ENCODE measurements at regions not wholly inside any gene's neighbourhood (a gene's known extent, or its start where the extent isn't known, plus 50 kb on each side); places are given as distances from the start of the nearest gene placed in this dataset.

DNA sequence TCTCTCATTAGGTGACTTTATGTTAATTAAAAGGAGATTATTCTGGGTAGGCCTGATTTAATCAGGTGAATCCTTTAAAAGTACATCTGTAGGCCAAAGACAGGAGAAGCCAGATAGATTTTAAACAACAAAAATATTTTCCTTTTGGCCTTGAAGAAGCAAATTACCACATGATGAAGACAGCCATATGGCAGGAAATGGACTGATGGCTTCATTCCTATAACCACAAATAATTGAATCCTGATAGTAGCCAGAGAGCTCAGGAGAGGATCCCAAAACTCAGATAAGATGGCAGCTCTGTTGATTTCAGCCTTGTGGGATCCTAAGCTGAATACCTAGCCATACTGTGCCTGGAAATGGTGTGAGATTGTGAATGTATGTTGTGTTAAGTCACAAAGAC, 66.1 kb upstream of the PRKX start:
- in situ Hi-C loops (cut with MboI; ENCODE audit: low pct_unique_long_range_greater_than_20kb, low sequenced_read_pairs, unreplicated experiment): no loop called here
- TF ChIP-seq, protein P1, sequence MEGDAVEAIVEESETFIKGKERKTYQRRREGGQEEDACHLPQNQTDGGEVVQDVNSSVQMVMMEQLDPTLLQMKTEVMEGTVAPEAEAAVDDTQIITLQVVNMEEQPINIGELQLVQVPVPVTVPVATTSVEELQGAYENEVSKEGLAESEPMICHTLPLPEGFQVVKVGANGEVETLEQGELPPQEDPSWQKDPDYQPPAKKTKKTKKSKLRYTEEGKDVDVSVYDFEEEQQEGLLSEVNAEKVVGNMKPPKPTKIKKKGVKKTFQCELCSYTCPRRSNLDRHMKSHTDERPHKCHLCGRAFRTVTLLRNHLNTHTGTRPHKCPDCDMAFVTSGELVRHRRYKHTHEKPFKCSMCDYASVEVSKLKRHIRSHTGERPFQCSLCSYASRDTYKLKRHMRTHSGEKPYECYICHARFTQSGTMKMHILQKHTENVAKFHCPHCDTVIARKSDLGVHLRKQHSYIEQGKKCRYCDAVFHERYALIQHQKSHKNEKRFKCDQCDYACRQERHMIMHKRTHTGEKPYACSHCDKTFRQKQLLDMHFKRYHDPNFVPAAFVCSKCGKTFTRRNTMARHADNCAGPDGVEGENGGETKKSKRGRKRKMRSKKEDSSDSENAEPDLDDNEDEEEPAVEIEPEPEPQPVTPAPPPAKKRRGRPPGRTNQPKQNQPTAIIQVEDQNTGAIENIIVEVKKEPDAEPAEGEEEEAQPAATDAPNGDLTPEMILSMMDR (IDR thresholded peaks at IDR 0.05; ENCODE audit: extremely low read depth, insufficient read depth, missing control alignments): no peak
- no peak for DNase-seq (ENCODE audit: low spot score)

DNA sequence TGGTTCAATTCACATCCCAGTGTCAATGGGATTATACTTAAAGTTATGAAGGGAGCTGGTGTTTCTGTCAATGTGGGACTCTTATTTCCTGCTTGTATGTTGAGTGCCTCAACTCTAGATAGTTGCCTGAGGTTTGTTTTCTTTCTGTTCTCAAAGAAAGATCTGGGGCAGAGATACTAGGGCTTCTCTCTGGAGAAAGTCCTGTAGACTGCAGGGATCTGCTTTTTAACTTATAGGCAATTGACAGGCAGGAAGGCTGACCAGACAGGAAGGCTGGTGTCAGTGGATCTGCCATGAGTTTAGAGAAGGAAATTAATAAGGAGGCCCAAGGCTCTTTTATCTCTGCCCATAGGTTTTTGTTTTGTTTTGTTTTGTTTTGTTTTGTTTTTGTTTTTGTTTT, 64.0 kb upstream of the PRKX start:
- DNase-seq (ENCODE audit: low spot score): no peak
- TF ChIP-seq, protein P1 (IDR thresholded peaks at IDR 0.05; ENCODE audit: extremely low read depth, insufficient read depth, missing control alignments): no peak
- in situ Hi-C loops (cut with MboI; ENCODE audit: low pct_unique_long_range_greater_than_20kb, low sequenced_read_pairs, unreplicated experiment): no loop called here

GRCh38 chrX:3771766-3772165, 58.3 kb upstream of the PRKX start:
- TF ChIP-seq, protein P1 (IDR thresholded peaks at IDR 0.05; ENCODE audit: extremely low read depth, insufficient read depth, missing control alignments): no peak
- DNase-seq (ENCODE audit: low spot score): no peak
- in situ Hi-C loops (cut with MboI; ENCODE audit: low pct_unique_long_range_greater_than_20kb, low sequenced_read_pairs, unreplicated experiment): no loop called here

GRCh38 chrX:3768881-3769280, 55.4 kb upstream of the PRKX start:
- in situ Hi-C loops (cut with MboI; ENCODE audit: low pct_unique_long_range_greater_than_20kb, low sequenced_read_pairs, unreplicated experiment): no loop called here

More at GRCh38 chrX:3768881-3769280, 55.4 kb upstream of the PRKX start:
- DNase-seq (ENCODE audit: low spot score): no peak
- TF ChIP-seq, protein P1 (IDR thresholded peaks at IDR 0.05; ENCODE audit: extremely low read depth, insufficient read depth, missing control alignments): no peak
